K562 (cell line): ENCODE measurements at regions not wholly inside any gene's neighbourhood (a gene's known extent, or its start where the extent isn't known, plus 50 kb on each side); places are given as distances from the start of the nearest gene placed in this dataset.

Experiments
- ATAC-seq: fragments of 200-7000 bp; cut with Tn5 transposase; 3 replicates; pipeline ENCODE4 v1.9.1; 2020; ENCODE audit warnings: moderate library complexity
- BruUV-seq: library from RNA; stranded (reverse); fragments of 400-500 nt; replicated peaks from 2 replicates; lab custom pipeline; 2021; lab: Mats Ljungman, UMichigan
- CTCF ChIA-PET: fragments of 300-600 bp; formaldehyde crosslinking; extraction: SDS; loops from one replicate; lab custom pipeline; 2021; ENCODE audit warnings: low intra/inter-chr PET ratio; lab: Yijun Ruan, JAX
- POLR2A ChIA-PET: fragments of 300-600, 350-650 bp; sonication (Branson Sonifier 250); formaldehyde crosslinking; extraction: SDS; loops from one replicate; lab custom pipeline; 2021; ENCODE audit warnings: antibody characterized with exemption, inconsistent platforms; lab: Yijun Ruan, JAX
- DNase-seq, 4 experiments: peaks; one replicate each; pipeline versions ENCODE4 v3.0.0 to v3.0.0-alpha.2; 2011 to 2018; ENCODE audit warnings: low spot score in 3 of 4, mixed read lengths in 3 of 4; ENCODE audit errors: extremely low read depth in 1 of 4
- FAIRE-seq: peaks from 2 replicates; lab custom pipeline; 2011; peaks lifted over from hg19 to GRCh38; lab: Jason Lieb, UNC
- H2AFZ ChIP-seq: 2 replicates; pipeline ENCODE4 v1.6.0; 2011; ENCODE audit warnings: low read depth, low read length, control low read depth, inconsistent platforms
- H3K27ac ChIP-seq: fragments of 200-600 bp; 3 replicates; pipeline ENCODE4 v1.8.0; 2011; ENCODE audit warnings: low read depth, mild to moderate bottlenecking, control low read depth, inconsistent platforms, low read length, moderate library complexity, mixed read lengths; ENCODE audit errors: extremely low read depth
- H3K27me3 ChIP-seq, 2 experiments: fragments of 300-600 bp in 1 of 2; 2 replicates in 1 of 2; 3 replicates in 1 of 2; pipeline versions ENCODE4 v1.6.0 to v1.8.0; 2011; ENCODE audit warnings: inconsistent platforms in 2 of 2, low read length in 2 of 2, mild to moderate bottlenecking in 1 of 2, mixed read lengths in 1 of 2, moderate library complexity in 1 of 2; ENCODE audit not compliant: control insufficient read depth in 2 of 2, insufficient read depth in 2 of 2
- H3K36me3 ChIP-seq: fragments of 300-600 bp; 3 replicates; pipeline ENCODE4 v1.8.0; 2011; ENCODE audit warnings: mild to moderate bottlenecking, low read length, inconsistent platforms; ENCODE audit not compliant: control insufficient read depth, insufficient read depth
- H3K4me1 ChIP-seq, 2 experiments: fragments of 200-600 bp in 1 of 2; replicated peaks in 1 of 2; 2 replicates in 1 of 2; 3 replicates in 1 of 2; pipeline versions ENCODE4 v1.5.1 to v1.8.0; 2011; ENCODE audit warnings: inconsistent platforms in 2 of 2, low read length in 2 of 2, mild to moderate bottlenecking in 1 of 2, mixed read lengths in 1 of 2, moderate library complexity in 1 of 2; ENCODE audit not compliant: control insufficient read depth in 2 of 2, insufficient read depth in 2 of 2
- H3K4me2 ChIP-seq: 2 replicates; pipeline ENCODE4 v1.6.1; 2011; ENCODE audit warnings: low read length, control low read depth, inconsistent platforms, mixed read lengths; ENCODE audit not compliant: insufficient read depth
- H3K4me3 ChIP-seq: fragments of 200-600 bp; sonication (generic), shearing (Covaris generic); 2 replicates; pipeline ENCODE4 v1.5.1; 2016; ENCODE audit warnings: control low read depth, inconsistent platforms
- H3K79me2 ChIP-seq: fragments of 200-600 bp; 3 replicates; pipeline ENCODE4 v1.8.0; 2011; ENCODE audit warnings: low read length, inconsistent platforms; ENCODE audit not compliant: control insufficient read depth, insufficient read depth
- H3K9ac ChIP-seq, 2 experiments: 2 replicates each; pipeline versions ENCODE4 v1.6.0 to v1.6.1; 2011; ENCODE audit warnings: low read depth in 2 of 2, low read length in 2 of 2, control low read depth in 1 of 2, inconsistent platforms in 1 of 2, mild to moderate bottlenecking in 1 of 2, mixed read lengths in 1 of 2; ENCODE audit not compliant: insufficient read depth in 1 of 2
- H3K9me1 ChIP-seq: one replicate; pipeline ENCODE4 v1.6.0; 2011; ENCODE audit warnings: inconsistent platforms, mild to moderate bottlenecking, low read length, moderate library complexity; ENCODE audit not compliant: control insufficient read depth, insufficient read depth
- H3K9me3 ChIP-seq: replicated peaks from 2 replicates; pipeline ENCODE4 v1.5.1; 2011; ENCODE audit warnings: low read depth, low read length, inconsistent platforms; ENCODE audit not compliant: control insufficient read depth, insufficient read depth
- H4K20me1 ChIP-seq: replicated peaks from 2 replicates; pipeline ENCODE4 v1.6.1; 2011; ENCODE audit warnings: low read length, inconsistent platforms, mixed read lengths; ENCODE audit not compliant: control insufficient read depth, insufficient read depth
- ATF4 ChIP-seq: fragments of 450-650 bp; formaldehyde crosslinking; IDR thresholded peaks from 2 replicates; pipeline ENCODE4 v1.4.0; 2022; ENCODE audit warnings: mild to moderate bottlenecking, moderate library complexity
- CREM ChIP-seq: IDR thresholded peaks from 2 replicates; pipeline ENCODE4 v1.6.1; 2014; ENCODE audit warnings: antibody characterized with exemption, low read depth
- HMGN3 ChIP-seq: IDR thresholded peaks from 2 replicates; pipeline ENCODE4 v1.6.1; 2011; ENCODE audit warnings: borderline replicate concordance, low read depth, mild to moderate bottlenecking, mixed read lengths, low read length; ENCODE audit not compliant: insufficient read length; ENCODE audit errors: extremely low read depth
- ILF3 ChIP-seq: fragments of 450-650 bp; IDR thresholded peaks from 2 replicates; pipeline ENCODE4 v1.6.1; 2018; ENCODE audit warnings: antibody characterized with exemption, mild to moderate bottlenecking, moderate library complexity, borderline replicate concordance
- MITF ChIP-seq: IDR thresholded peaks from 2 replicates; pipeline ENCODE4 v1.6.1; 2014; ENCODE audit warnings: antibody characterized with exemption
- RNF219 ChIP-seq: fragments of 250-450 bp; sonication (Bioruptor Pico); IDR thresholded peaks from 2 replicates; pipeline ENCODE4 v1.5.0; 2022; ENCODE audit warnings: mild to moderate bottlenecking
- STAT5B ChIP-seq: fragments of 250-450 bp; sonication (Bioruptor Pico); IDR thresholded peaks from 2 replicates; pipeline ENCODE4 v1.8.0; 2021; ENCODE audit warnings: mild to moderate bottlenecking, inconsistent platforms
- ZHX1 ChIP-seq: fragments of 150-350 bp; conservative IDR thresholded peaks from 2 replicates; pipeline ENCODE4 v1.6.1; 2014; ENCODE audit warnings: low read length
- ZNF212 ChIP-seq: fragments of 450-650 bp; formaldehyde crosslinking; IDR thresholded peaks from 2 replicates; pipeline ENCODE4 v1.4.0; 2020; ENCODE audit warnings: mild to moderate bottlenecking
- ZNF232 ChIP-seq: sonication (generic); formaldehyde crosslinking; IDR thresholded peaks from 2 replicates; pipeline ENCODE4 v1.8.0; 2022; ENCODE audit warnings: mild to moderate bottlenecking, missing genetic modification reagents
- ZNF583 ChIP-seq: fragments of 250-450 bp; sonication (Bioruptor Pico); IDR thresholded peaks from 2 replicates; pipeline ENCODE4 v1.4.0; 2020
- ZNF780A ChIP-seq: fragments of 250-450 bp; sonication (Bioruptor Pico); IDR thresholded peaks from 2 replicates; pipeline ENCODE4 v1.5.0; 2021; ENCODE audit warnings: mild to moderate bottlenecking
- WGBS: fragments of 100-300 bp; shearing (Covaris generic); methylation state at CpG from one replicate; pipeline ENCODE4 v1.1.6; 2016; ENCODE audit warnings: low coverage, mixed read lengths; ENCODE audit not compliant: insufficient coverage; ENCODE audit errors: missing lambda C conversion rate; 5-methylcytosine and 5-hydroxymethylcytosine counted together
- in situ Hi-C: fragments of 300-500 bp; cut with MboI; formaldehyde crosslinking; loops from 4 replicates; pipeline ENCODE4 v1.15.0; 2018; ENCODE audit warnings: inconsistent platforms, mixed read lengths
- intact Hi-C: fragments of 100-400 bp; cut with micrococcal nuclease; formaldehyde crosslinking; loops from 2 replicates; pipeline ENCODE4 v1.14.2; 2022

GRCh38 chr2:126823951-126824350 lies 74.7 kb upstream of the TEX51 start:
- in situ Hi-C loops: no loop called here
- Histone ChIP-seq H3K4me1 (no peaks in the 10 kb centered on the region), H2AFZ (no peak overlapping the region), H3K9me1 (no peaks in the 10 kb centered on the region), H3K9me3 (no peaks in the 10 kb centered on the region), H3K27me3 (peaks cover 0 to 18% of the 10 kb centered on the region in 2 experiments; a peak in 2 of 5 replicates), H4K20me1 (no peaks in the 10 kb centered on the region), H3K79me2 (no peaks in the 10 kb centered on the region), H3K27ac (no peak overlapping the region), H3K36me3 (no peaks in the 10 kb centered on the region), H3K9ac (no peak overlapping the region), H3K4me2 (no peak overlapping the region), H3K4me3 (no peak overlapping the region)
- FAIRE-seq: no peak
- ChIA-PET CTCF (no interaction called here), POLR2A (no interaction called here)
- no peak for TF ChIP-seq ZNF780A (CRISPR knock-in tag)
- TF ChIP-seq ILF3: no peak
- no peak for TF ChIP-seq ZHX1
- no peak for TF ChIP-seq CREM
- no peak for TF ChIP-seq ZNF583 (CRISPR knock-in tag)
- no peak for TF ChIP-seq HMGN3
- TF ChIP-seq ZNF212 (CRISPR knock-in tag): no peak
- TF ChIP-seq RNF219 (CRISPR knock-in tag): no peak
- no peak for TF ChIP-seq ZNF232 (CRISPR knock-in tag)
- TF ChIP-seq ATF4 (CRISPR knock-in tag): no peak
- TF ChIP-seq STAT5B (CRISPR knock-in tag): no peak
- no peak for TF ChIP-seq MITF
- no peak for ATAC-seq
- DNase-seq: no peak
- intact Hi-C loops: no loop called here
- 0% methylated on average over 3 of the region's 3 CpGs for WGBS
- no TSS peak for BruUV-seq
